ENCODE measurements at regions not wholly inside any gene's neighbourhood (a gene's known extent, or its start where the extent isn't known, plus 50 kb on each side); places are given as distances from the start of the nearest gene placed in this dataset.

- no peak for DNase-seq (ENCODE audit: low spot score)
- TF ChIP-seq CTCF (IDR thresholded peaks at IDR 0.05; ENCODE audit: extremely low read depth, insufficient read depth, missing control alignments) = no peak
- in situ Hi-C loops (cut with MboI; ENCODE audit: low pct_unique_long_range_greater_than_20kb, low sequenced_read_pairs, unreplicated experiment) = no loop called here
Observed at GRCh38 chr1:244315996-244316395, 135.7 kb downstream of the ADSS2 start.

DNA sequence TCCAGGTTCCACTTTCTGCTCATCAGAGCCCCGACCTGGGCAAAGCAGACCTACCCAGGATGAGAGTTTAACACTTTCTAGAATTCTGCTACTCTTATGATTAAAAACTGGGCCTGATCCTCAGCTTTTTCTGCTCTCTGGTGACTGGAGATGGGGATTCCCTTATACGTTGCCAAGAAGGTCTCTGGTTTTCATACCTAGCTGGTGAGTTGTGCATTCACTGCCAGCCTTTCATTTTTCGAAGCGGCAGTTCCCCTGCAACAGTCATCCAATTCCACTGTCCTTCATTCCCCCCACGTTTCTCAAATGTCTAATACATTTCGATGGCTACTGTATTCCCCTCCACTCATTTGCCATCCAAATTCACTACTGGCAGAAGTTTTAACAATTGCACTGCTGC is 135.3 kb downstream of the ADSS2 start:
- no peak for TF ChIP-seq CTCF (IDR thresholded peaks at IDR 0.05; ENCODE audit: extremely low read depth, insufficient read depth, missing control alignments)
- DNase-seq (ENCODE audit: low spot score) = no peak
- in situ Hi-C loops (cut with MboI; ENCODE audit: low pct_unique_long_range_greater_than_20kb, low sequenced_read_pairs, unreplicated experiment) = no loop called here

DNA sequence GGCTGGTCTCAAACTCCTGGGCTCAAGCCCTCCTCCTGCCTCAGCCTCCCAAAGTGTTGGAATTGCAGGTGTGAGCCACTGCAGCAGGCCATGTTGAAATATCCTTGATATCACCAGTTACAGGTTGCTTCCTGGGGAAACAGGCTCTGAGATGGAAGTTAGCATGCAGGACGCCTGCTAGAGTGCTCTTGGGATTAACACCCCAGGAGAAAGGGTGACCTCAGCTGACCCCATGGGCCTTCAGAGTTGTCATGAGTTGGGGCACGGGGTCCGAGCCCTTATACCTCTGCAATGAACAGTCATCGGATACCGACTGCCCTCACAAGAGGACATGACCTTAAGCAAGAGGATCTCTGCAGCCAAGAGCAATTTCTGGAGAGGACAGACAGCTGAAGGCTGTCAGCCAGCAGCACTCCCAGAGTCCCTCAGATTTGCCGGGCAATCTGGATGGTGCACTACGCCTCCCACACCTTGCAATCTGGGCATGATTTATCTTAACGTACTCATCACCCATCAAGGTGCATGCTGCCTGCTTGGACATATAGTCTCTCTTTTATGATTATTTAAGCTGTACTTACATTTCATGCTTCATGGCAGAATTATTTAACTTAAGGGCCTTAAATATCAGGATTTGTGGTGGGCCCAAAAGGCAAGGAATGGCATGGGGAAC is 134.6 kb downstream of the ADSS2 start:
- DNase-seq (ENCODE audit: low spot score) = no peak
- TF ChIP-seq CTCF (IDR thresholded peaks at IDR 0.05; ENCODE audit: extremely low read depth, insufficient read depth, missing control alignments) = no peak
- in situ Hi-C loops (cut with MboI; ENCODE audit: low pct_unique_long_range_greater_than_20kb, low sequenced_read_pairs, unreplicated experiment) = no loop called here

- TF ChIP-seq CTCF (IDR thresholded peaks at IDR 0.05; ENCODE audit: extremely low read depth, insufficient read depth, missing control alignments) = no peak
- DNase-seq (ENCODE audit: low spot score) = no peak
- in situ Hi-C loops (cut with MboI; ENCODE audit: low pct_unique_long_range_greater_than_20kb, low sequenced_read_pairs, unreplicated experiment) = no loop called here
Observed at GRCh38 chr1:244318078-244318477, 133.6 kb downstream of the ADSS2 start.

GRCh38 chr1:244318512-244318911 is 133.2 kb downstream of the ADSS2 start:
- in situ Hi-C loops (cut with MboI; ENCODE audit: low pct_unique_long_range_greater_than_20kb, low sequenced_read_pairs, unreplicated experiment) = no loop called here
- TF ChIP-seq CTCF (IDR thresholded peaks at IDR 0.05; ENCODE audit: extremely low read depth, insufficient read depth, missing control alignments) = no peak
- no peak for DNase-seq (ENCODE audit: low spot score)

DNA sequence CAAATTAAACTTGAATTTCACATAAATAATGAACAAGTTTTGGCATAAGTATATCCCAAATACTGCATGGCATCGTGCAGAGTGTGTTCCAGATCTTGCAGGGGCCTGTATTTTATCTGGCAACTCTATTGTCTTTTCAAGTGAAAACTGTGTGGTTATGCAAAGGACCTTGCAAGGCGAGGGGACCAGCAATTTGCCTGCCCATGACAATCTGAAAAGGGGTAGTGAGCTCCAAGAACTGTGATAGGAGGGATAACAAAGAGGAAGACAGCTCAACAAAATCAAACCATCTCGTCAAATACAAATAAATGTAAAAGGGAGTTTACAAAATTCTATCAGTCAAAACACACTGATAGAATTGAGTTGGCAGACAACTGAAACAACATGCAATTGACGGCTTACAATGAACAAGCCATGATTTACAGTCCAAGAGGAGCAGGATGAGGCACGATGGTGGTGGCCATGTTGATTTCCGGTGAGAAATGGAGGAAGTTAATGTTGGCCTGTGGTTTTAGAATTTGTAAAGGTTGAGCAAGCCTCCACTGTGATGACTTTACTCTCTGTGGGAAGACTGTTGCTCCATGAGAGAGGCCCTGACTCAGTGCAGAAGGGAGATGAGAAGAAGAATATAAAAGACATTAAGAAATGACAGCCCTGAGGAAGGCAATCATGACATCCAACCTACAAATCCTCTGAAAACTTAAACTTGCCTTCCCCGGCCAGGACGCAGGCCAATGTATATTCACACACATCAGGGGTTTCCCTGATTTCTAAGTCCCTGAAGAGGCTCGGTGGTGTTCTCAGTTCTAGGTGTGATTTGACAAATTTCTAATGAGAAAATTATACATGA is 132.2 kb downstream of the ADSS2 start:
- peak; percentile 54 for DNase-seq (ENCODE audit: low spot score)
- no peak for TF ChIP-seq CTCF (IDR thresholded peaks at IDR 0.05; ENCODE audit: extremely low read depth, insufficient read depth, missing control alignments)
- in situ Hi-C loops (cut with MboI; ENCODE audit: low pct_unique_long_range_greater_than_20kb, low sequenced_read_pairs, unreplicated experiment) = no loop called here
